ENCODE measurements at regions not wholly inside any gene's neighbourhood (a gene's known extent, or its start where the extent isn't known, plus 50 kb on each side); places are given as distances from the start of the nearest gene placed in this dataset.

GRCh38 chr10:16242859-16243613 is 193.8 kb upstream of the PTER start (continued):
- TF ChIP-seq SIN3A (conservative IDR thresholded peaks at IDR 0.05 in 1 of 2, IDR thresholded peaks at IDR 0.05 in 1 of 2; ENCODE audit: low read depth in 1 of 2, low read length in 2 of 2), result no peak
- no peak for TF ChIP-seq TAF1 (IDR thresholded peaks at IDR 0.05; ENCODE audit: low read depth, low read length)
- no peak for TF ChIP-seq KDM4A (IDR thresholded peaks at IDR 0.05; ENCODE audit: low read depth, low read length, severe bottlenecking)
- TF ChIP-seq TAF7 (optimal IDR thresholded peaks at IDR 0.05; ENCODE audit: borderline replicate concordance, low read depth, low read length), result no peak
- no peak for TF ChIP-seq BRCA1 (IDR thresholded peaks at IDR 0.05; ENCODE audit: low read depth, low read length)
- TF ChIP-seq KDM1A (IDR thresholded peaks at IDR 0.05; ENCODE audit: borderline replicate concordance, low read length), result no peak
- TF ChIP-seq TBP (IDR thresholded peaks at IDR 0.05; ENCODE audit: low read depth, low read length), result no peak
- peak; percentile 99 for TF ChIP-seq TEAD4 (IDR thresholded peaks at IDR 0.05; ENCODE audit: low read depth, low read length)
- TF ChIP-seq SAP30 (IDR thresholded peaks at IDR 0.05; ENCODE audit: insufficient read depth, insufficient replicate concordance, low read length), result no peak
- TF ChIP-seq SRF (IDR thresholded peaks at IDR 0.05; ENCODE audit: low read depth, low read length), result no peak
- TF ChIP-seq NRF1 (IDR thresholded peaks at IDR 0.05; ENCODE audit: low read depth, low read length), result no peak
- TF ChIP-seq TCF12 (IDR thresholded peaks at IDR 0.05; ENCODE audit: low read depth, low read length), result 0 out of 2 replicates have a peak, but pooled peaks have one; percentile 50
- TF ChIP-seq EZH2 (IDR thresholded peaks at IDR 0.05; ENCODE audit: low read depth, low read length, severe bottlenecking), result no peak
- TF ChIP-seq SP1 (IDR thresholded peaks at IDR 0.05; ENCODE audit: low read depth, low read length), result peak; percentile 89
- TF ChIP-seq YY1 (IDR thresholded peaks at IDR 0.05; ENCODE audit: low read depth, low read length), result 0 out of 2 replicates have a peak, but pooled peaks have one; percentile 63
- TF ChIP-seq MAFK (IDR thresholded peaks at IDR 0.05; ENCODE audit: low read depth, low read length), result no peak
- TF ChIP-seq CHD1 (IDR thresholded peaks at IDR 0.05; ENCODE audit: low read depth, low read length), result no peak
- TF ChIP-seq CREB1 (IDR thresholded peaks at IDR 0.05), result peak; percentile 32; the same call in 1 of the 2 replicates
- TF ChIP-seq GTF2F1 (IDR thresholded peaks at IDR 0.05; ENCODE audit: borderline replicate concordance, low read depth, low read length), result no peak
